ENCODE measurements at regions not wholly inside any gene's neighbourhood (a gene's known extent, or its start where the extent isn't known, plus 50 kb on each side); places are given as distances from the start of the nearest gene placed in this dataset.

- TF ChIP-seq CTCF (conservative IDR thresholded peaks at IDR 0.05; ENCODE audit: low read depth, low read length) (no peak), EZH2 (IDR thresholded peaks at IDR 0.05; ENCODE audit: borderline replicate concordance, low read depth, low read length, poor library complexity, severe bottlenecking) (no peak)
Measured at GRCh38 chr9:17025281-17025680, 109.6 kb upstream of the CNTLN start.
